ENCODE measurements at regions not wholly inside any gene's neighbourhood (a gene's known extent, or its start where the extent isn't known, plus 50 kb on each side); places are given as distances from the start of the nearest gene placed in this dataset.

DNA sequence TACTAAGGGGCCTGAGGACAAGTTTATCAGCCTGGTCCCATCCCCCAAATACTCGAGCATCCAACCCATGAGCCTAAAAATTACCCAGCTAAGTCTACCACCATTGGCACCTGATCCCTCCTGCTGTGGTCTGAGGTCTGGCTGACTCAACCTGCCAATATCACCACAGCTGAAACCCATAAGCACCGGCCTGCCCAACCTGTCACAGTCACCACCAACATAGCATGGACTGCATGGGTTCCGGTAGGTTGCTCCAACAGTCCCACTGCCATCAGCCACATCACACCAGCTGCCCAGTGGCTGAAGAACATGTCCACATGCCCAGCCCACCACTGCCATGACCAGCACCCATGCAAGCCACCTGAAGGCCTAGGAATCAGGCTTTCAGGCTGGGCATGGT lies 495.0 kb downstream of the PRELID2 start:
- no peak for TF ChIP-seq GABPA (tag; conservative IDR thresholded peaks at IDR 0.05; ENCODE audit: low read depth)
- TF ChIP-seq, protein P1, sequence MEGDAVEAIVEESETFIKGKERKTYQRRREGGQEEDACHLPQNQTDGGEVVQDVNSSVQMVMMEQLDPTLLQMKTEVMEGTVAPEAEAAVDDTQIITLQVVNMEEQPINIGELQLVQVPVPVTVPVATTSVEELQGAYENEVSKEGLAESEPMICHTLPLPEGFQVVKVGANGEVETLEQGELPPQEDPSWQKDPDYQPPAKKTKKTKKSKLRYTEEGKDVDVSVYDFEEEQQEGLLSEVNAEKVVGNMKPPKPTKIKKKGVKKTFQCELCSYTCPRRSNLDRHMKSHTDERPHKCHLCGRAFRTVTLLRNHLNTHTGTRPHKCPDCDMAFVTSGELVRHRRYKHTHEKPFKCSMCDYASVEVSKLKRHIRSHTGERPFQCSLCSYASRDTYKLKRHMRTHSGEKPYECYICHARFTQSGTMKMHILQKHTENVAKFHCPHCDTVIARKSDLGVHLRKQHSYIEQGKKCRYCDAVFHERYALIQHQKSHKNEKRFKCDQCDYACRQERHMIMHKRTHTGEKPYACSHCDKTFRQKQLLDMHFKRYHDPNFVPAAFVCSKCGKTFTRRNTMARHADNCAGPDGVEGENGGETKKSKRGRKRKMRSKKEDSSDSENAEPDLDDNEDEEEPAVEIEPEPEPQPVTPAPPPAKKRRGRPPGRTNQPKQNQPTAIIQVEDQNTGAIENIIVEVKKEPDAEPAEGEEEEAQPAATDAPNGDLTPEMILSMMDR (IDR thresholded peaks at IDR 0.05 in 2 of 3, conservative IDR thresholded peaks at IDR 0.05 in 1 of 3; ENCODE audit: insufficient read depth in 2 of 3, low read depth in 1 of 3, low read length in 3 of 3), result no peak
- TF ChIP-seq KAT2B (IDR thresholded peaks at IDR 0.05; ENCODE audit: low read depth, low read length), result no peak
- no peak for TF ChIP-seq ZNF644 (tag; IDR thresholded peaks at IDR 0.05; ENCODE audit: low read depth)
- TF ChIP-seq NRF1 (conservative IDR thresholded peaks at IDR 0.05 in 1 of 2, IDR thresholded peaks at IDR 0.05 in 1 of 2), result no peak
- TF ChIP-seq EWSR1 (IDR thresholded peaks at IDR 0.05; ENCODE audit: borderline replicate concordance, low read depth, partially characterized antibody), result no peak
- TF ChIP-seq, protein P2, sequence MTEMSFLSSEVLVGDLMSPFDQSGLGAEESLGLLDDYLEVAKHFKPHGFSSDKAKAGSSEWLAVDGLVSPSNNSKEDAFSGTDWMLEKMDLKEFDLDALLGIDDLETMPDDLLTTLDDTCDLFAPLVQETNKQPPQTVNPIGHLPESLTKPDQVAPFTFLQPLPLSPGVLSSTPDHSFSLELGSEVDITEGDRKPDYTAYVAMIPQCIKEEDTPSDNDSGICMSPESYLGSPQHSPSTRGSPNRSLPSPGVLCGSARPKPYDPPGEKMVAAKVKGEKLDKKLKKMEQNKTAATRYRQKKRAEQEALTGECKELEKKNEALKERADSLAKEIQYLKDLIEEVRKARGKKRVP (CRISPR knock-in tag; IDR thresholded peaks at IDR 0.05), result no peak
- TF ChIP-seq POLR2A (conservative IDR thresholded peaks at IDR 0.05), result no peak
- TF ChIP-seq ZNF830 (CRISPR knock-in tag; IDR thresholded peaks at IDR 0.05), result no peak
- no peak for TF ChIP-seq EP300 (IDR thresholded peaks at IDR 0.05; ENCODE audit: low read length)
- TF ChIP-seq, protein P3, sequence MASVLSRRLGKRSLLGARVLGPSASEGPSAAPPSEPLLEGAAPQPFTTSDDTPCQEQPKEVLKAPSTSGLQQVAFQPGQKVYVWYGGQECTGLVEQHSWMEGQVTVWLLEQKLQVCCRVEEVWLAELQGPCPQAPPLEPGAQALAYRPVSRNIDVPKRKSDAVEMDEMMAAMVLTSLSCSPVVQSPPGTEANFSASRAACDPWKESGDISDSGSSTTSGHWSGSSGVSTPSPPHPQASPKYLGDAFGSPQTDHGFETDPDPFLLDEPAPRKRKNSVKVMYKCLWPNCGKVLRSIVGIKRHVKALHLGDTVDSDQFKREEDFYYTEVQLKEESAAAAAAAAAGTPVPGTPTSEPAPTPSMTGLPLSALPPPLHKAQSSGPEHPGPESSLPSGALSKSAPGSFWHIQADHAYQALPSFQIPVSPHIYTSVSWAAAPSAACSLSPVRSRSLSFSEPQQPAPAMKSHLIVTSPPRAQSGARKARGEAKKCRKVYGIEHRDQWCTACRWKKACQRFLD (CRISPR knock-in tag; IDR thresholded peaks at IDR 0.05), result no peak
- TF ChIP-seq ZNF561 (CRISPR knock-in tag; conservative IDR thresholded peaks at IDR 0.05), result no peak

Measured in K562 (cell line).